Colonic mucosa (tissue), 4 donors: ENCODE measurements at regions not wholly inside any gene's neighbourhood (a gene's known extent, or its start where the extent isn't known, plus 50 kb on each side); places are given as distances from the start of the nearest gene placed in this dataset.
"Not testable (repeated sequence)": the region's sequence is repeated elsewhere in the genome, so short reads cannot be mapped to it uniquely, and the experiment has no call there.

Experiments used
- DNase-seq: peaks from one replicate; pipeline ENCODE4 v3.0.0-alpha.2; 2020
- H3K27ac ChIP-seq: fragments of 200-600 bp; one replicate; pipeline ENCODE4 v1.8.0; 2021
- H3K27me3 ChIP-seq: fragments of 200-600 bp; one replicate; pipeline ENCODE4 v1.8.0; 2021
- H3K36me3 ChIP-seq: fragments of 200-600 bp; one replicate; pipeline ENCODE4 v1.8.0; 2021
- H3K4me1 ChIP-seq: fragments of 200-600 bp; one replicate; pipeline ENCODE4 v1.8.0; 2021; ENCODE audit warnings: mild to moderate bottlenecking
- H3K4me3 ChIP-seq: fragments of 200-600 bp; one replicate; pipeline ENCODE4 v1.8.0; 2021
- H3K9ac ChIP-seq, 2 donors: one replicate each; pipeline ENCODE4 v1.7.0; 2013; ENCODE audit warnings: control low read depth in 2 of 2, low read depth in 2 of 2, low read length in 2 of 2
- H3K9me3 ChIP-seq: fragments of 200-600 bp; one replicate; pipeline ENCODE4 v1.8.0; 2021
- intact Hi-C: fragments of 100-400 bp; cut with DNase I; formaldehyde crosslinking; loops from one replicate; pipeline ENCODE4 v1.14.1; 2022
- TF ChIP-seq, protein P1 (sequence below): fragments of 200-600 bp; IDR thresholded peaks from one replicate; pipeline ENCODE4 v1.8.0; 2022; ENCODE audit warnings: antibody characterized with exemption, mild to moderate bottlenecking
- donor health status: healthy.
- donor health status: DM: no; HTN: no; CAD: no.
- donor health status: DM: no; HTN: no; CAD: no.

DNA sequence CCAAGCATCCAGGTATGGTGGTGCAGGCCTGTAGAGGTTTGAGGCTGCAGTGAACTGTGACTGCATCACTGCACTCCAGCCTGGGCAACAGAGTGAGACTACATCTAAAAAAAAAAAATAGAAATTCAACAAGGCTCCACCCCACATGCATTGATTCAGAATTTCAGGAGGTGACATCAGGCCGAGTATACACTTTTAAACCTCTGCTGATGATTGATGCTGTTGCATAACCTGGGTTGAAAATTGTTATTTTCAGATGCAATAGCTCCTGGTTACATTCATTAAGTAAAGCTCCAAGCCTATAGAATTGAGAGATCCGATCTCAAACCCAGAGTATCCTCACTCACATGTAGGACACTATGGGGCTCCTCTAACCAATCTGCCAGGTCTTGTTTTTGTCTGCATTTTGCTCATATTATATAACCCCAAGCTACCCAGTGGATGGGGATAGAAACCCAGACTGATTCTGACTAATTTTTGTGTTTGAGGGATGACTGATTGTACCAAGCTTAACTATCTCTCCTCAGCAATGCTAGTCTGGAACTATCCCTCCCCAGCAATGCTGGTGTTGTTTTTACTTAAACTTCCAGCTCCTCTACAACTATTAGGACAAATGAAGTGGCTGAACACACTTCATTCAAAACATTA lies 123.5 kb upstream of the PREP start:
- Histone ChIP-seq H3K9ac (no peak overlapping the region), H3K27me3 (no peaks in the 10 kb centered on the region), H3K27ac (no peak overlapping the region), H3K4me3 (no peak overlapping the region), H3K4me1 (no peaks in the 10 kb centered on the region), H3K36me3 (no peaks in the 10 kb centered on the region), H3K9me3 (no peaks in the 10 kb centered on the region)
- TF ChIP-seq, protein P1, sequence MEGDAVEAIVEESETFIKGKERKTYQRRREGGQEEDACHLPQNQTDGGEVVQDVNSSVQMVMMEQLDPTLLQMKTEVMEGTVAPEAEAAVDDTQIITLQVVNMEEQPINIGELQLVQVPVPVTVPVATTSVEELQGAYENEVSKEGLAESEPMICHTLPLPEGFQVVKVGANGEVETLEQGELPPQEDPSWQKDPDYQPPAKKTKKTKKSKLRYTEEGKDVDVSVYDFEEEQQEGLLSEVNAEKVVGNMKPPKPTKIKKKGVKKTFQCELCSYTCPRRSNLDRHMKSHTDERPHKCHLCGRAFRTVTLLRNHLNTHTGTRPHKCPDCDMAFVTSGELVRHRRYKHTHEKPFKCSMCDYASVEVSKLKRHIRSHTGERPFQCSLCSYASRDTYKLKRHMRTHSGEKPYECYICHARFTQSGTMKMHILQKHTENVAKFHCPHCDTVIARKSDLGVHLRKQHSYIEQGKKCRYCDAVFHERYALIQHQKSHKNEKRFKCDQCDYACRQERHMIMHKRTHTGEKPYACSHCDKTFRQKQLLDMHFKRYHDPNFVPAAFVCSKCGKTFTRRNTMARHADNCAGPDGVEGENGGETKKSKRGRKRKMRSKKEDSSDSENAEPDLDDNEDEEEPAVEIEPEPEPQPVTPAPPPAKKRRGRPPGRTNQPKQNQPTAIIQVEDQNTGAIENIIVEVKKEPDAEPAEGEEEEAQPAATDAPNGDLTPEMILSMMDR: no peak
- no peak for DNase-seq
- intact Hi-C loops: no loop called here

DNA sequence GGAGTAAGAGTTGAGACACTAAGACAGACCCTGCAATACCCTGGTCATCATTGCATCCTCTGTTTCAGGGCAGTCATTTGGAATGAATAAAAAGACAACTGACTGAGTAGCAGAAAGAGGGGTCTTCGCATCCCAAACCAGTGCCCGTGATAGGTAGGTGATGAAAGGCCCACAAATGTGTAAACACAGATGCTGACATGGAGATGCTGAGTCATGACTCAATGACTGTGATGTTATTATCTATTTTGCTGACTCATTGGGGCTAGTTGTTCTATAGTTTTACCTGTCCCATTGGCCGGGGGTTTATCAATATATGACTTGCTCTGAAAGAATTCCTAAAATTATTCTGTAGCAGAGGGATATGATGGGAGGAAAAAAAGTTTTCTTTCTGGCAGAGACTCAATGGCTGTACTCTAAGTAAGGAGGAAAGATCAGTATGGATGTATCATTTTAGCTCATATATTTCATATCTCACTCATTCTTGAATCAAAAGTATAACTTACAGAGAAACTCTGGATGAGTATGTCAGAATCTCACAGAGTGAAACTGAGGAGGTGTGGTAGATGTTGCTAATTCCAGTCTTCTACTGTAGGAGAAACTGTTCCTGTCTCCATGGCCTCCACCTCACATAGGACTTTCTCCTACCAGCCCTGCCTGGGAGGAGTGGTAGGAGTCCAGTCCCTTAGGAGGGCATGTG lies 119.9 kb upstream of the PREP start:
- TF ChIP-seq, protein P1: no peak
- no peaks in the 10 kb centered on the region for H3K36me3 ChIP-seq
- no peaks in the 10 kb centered on the region for H3K4me1 ChIP-seq
- H3K9ac ChIP-seq: no peak overlapping the region
- DNase-seq: no peak
- intact Hi-C loops: no loop called here
- no peaks in the 10 kb centered on the region for H3K9me3 ChIP-seq
- H3K4me3 ChIP-seq: no peak overlapping the region
- H3K27ac ChIP-seq: no peak overlapping the region
- no peaks in the 10 kb centered on the region for H3K27me3 ChIP-seq

DNA sequence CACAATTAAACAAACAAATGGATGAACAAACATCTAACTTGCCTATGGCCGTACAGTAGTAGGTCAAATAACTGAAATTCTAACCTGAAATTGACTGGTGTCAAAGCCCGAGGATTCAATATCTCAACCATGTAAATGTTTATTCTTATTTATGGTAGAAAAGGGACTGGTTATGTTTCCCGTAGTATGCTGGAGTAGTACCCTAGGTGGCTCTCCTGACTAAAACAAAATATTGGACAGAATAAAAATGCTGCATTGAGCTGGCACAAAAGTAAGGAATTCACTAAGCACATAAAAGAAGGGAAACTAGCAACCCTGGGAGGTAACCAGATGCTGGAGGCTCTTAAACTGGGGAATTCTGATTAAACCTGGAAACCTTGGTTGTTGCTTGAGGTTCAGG lies 117.1 kb upstream of the PREP start:
- no peak overlapping the region for H3K9ac ChIP-seq
- no peaks in the 10 kb centered on the region for H3K36me3 ChIP-seq
- no peaks in the 10 kb centered on the region for H3K4me1 ChIP-seq
- H3K9me3 ChIP-seq: no peaks in the 10 kb centered on the region
- intact Hi-C loops: no loop called here
- H3K27ac ChIP-seq: no peak overlapping the region
- H3K4me3 ChIP-seq: no peak overlapping the region
- TF ChIP-seq, protein P1: no peak
- DNase-seq: no peak
- no peaks in the 10 kb centered on the region for H3K27me3 ChIP-seq

DNA sequence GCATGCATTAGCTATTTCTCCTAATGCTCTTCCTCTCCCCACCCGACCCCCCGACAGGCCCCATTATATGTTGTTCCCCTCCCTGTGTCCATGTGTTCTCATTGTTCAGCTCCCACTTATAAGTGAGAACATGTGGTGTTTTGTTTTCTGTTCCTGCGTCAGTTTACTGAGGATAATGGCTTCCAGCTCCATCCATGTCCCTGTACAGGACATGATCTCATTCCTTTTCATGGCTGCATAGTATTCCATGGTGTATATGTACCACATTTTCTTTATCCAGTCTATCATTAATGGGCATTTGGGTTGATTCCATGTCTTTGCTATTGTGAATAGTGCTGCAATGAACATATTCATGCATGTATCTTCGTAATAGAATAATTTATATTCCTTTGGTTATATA lies 116.1 kb upstream of the PREP start:
- H3K27me3 ChIP-seq, H3K4me1 ChIP-seq, H3K4me3 ChIP-seq, H3K36me3 ChIP-seq, H3K27ac ChIP-seq, DNase-seq, intact Hi-C loops, H3K9ac ChIP-seq, H3K9me3 ChIP-seq: not testable (repeated sequence)

DNA sequence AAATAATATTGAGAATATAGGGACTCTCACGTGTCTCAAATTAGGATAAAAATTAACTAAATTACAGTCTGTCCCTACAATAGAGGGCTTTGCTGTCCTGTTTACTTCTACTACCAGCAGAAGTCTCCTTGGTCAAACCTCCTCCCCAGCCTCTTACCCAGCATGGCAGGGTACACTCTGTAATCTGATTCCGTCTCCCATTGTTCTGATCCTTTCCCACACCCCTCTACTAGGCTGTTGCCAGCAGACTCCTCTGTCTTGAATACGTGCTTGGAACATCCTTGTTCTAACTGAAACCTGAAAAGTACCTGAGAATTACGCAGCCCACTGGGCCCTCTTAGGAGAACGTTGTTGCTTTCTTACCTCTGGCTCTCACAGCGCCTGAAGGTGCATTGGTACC lies 112.2 kb upstream of the PREP start:
- intact Hi-C loops: no loop called here
- Histone ChIP-seq H3K4me3 (no peak overlapping the region), H3K9me3 (no peaks in the 10 kb centered on the region), H3K4me1 (no peaks in the 10 kb centered on the region), H3K27me3 (no peaks in the 10 kb centered on the region), H3K27ac (no peak overlapping the region), H3K9ac (no peak overlapping the region), H3K36me3 (no peaks in the 10 kb centered on the region)
- DNase-seq: no peak
- TF ChIP-seq, protein P1: no peak

DNA sequence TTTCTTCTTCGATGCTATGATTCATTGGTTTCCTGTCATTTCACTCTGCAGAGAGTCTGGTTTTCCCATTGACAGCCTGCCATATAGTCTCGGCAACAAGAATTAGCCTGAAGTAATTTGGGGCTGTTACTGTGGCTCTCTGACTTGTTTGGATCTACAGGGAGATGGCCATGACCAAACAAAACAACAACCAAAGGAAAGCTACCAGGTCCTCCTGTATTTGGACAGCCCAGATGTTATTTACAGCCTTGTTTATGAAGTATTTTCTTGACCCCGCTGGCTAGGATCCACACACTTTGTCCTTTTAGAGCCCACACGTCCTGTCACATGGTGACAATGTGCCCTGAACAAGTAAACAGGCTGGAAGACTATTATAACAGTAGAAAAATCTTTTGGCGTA lies 111.4 kb upstream of the PREP start:
- Histone ChIP-seq H3K4me1 (no peaks in the 10 kb centered on the region), H3K9ac (no peak overlapping the region), H3K27ac (no peak overlapping the region), H3K9me3 (no peaks in the 10 kb centered on the region), H3K27me3 (no peaks in the 10 kb centered on the region), H3K4me3 (no peak overlapping the region), H3K36me3 (no peaks in the 10 kb centered on the region)
- no peak for DNase-seq
- TF ChIP-seq, protein P1: no peak
- intact Hi-C loops: no loop called here
